HCT116 (cell line): ENCODE measurements at regions not wholly inside any gene's neighbourhood (a gene's known extent, or its start where the extent isn't known, plus 50 kb on each side); places are given as distances from the start of the nearest gene placed in this dataset.
"Not testable (repeated sequence)": the region's sequence is repeated elsewhere in the genome, so short reads cannot be mapped to it uniquely, and the experiment has no call there.

Experiments
- ATAC-seq: fragments of 200-7000 bp; cut with Tn5 transposase; 2 replicates; pipeline ENCODE4 v1.9.1; 2020; ENCODE audit warnings: mild to moderate bottlenecking, moderate library complexity
- BruUV-seq: library from RNA; stranded (reverse); fragments of 400-500 nt; replicated peaks from 2 replicates; lab custom pipeline; 2021; lab: Mats Ljungman, UMichigan
- CTCF ChIA-PET: fragments of 300-600 bp; sonication (Branson Sonifier 250); formaldehyde crosslinking; loops from one replicate; lab custom pipeline; 2021; ENCODE audit warnings: antibody characterized with exemption; lab: Charles Lee
- POLR2A ChIA-PET: fragments of 300-600, 350-600 bp; sonication (Branson Sonifier 250); formaldehyde crosslinking; loops from one replicate; lab custom pipeline; 2021; ENCODE audit warnings: antibody characterized with exemption; lab: Charles Lee
- RAD21 ChIA-PET, 2 experiments: fragments of 300-600 bp; sonication (Branson Sonifier 250); formaldehyde crosslinking; loops; one replicate each; lab custom pipeline; 2023; ENCODE audit warnings: low total read pairs in 2 of 2; ENCODE audit not compliant: uncharacterized antibody in 2 of 2, unreplicated experiment in 2 of 2, low non-redundant PET in 1 of 2; lab: Charles Lee
- DNase-seq: peaks from one replicate; pipeline ENCODE4 v3.0.0-alpha.2; 2010; ENCODE audit warnings: low read depth, low spot score
- H2AFZ ChIP-seq: fragments of 200-600 bp; shearing (Covaris generic), sonication (generic); 2 replicates; pipeline ENCODE4 v1.6.1; 2017; ENCODE audit warnings: low read depth, mixed run types, mixed read lengths, antibody characterized with exemption, low read length; ENCODE audit not compliant: poor library complexity, severe bottlenecking
- H3K27ac ChIP-seq: 2 replicates; pipeline ENCODE4 v1.5.1; 2012; ENCODE audit warnings: low read depth, low read length
- H3K27me3 ChIP-seq: fragments of 200-600 bp; sonication (generic); 2 replicates; pipeline ENCODE4 v1.6.1; 2016; ENCODE audit warnings: mixed run types, low read length, mixed read lengths; ENCODE audit not compliant: insufficient read depth
- H3K36me3 ChIP-seq, 2 experiments: fragments of 200-500 bp in 1 of 2; fragments of 200-600 bp in 1 of 2; sonication (Bioruptor generic) in 1 of 2; sonication (generic) in 1 of 2; 2 replicates each; pipeline versions ENCODE4 v1.5.1 to v1.6.1; 2014 to 2016; ENCODE audit warnings: low read length in 2 of 2, inconsistent platforms in 1 of 2, mixed read lengths in 1 of 2, mixed run types in 1 of 2; ENCODE audit not compliant: insufficient read depth in 2 of 2, control insufficient read depth in 1 of 2
- H3K4me1 ChIP-seq, 2 experiments: fragments of 200-600 bp in 1 of 2; sonication (generic) in 1 of 2; 2 replicates each; pipeline versions ENCODE4 v1.5.1 to v1.6.1; 2012 to 2017; ENCODE audit warnings: low read length in 2 of 2, inconsistent platforms in 1 of 2, mild to moderate bottlenecking in 1 of 2, mixed read lengths in 1 of 2, mixed run types in 1 of 2, moderate library complexity in 1 of 2; ENCODE audit not compliant: insufficient read depth in 2 of 2, control insufficient read depth in 1 of 2
- H3K4me2 ChIP-seq: fragments of 200-600 bp; sonication (generic); 2 replicates; pipeline ENCODE4 v1.6.1; 2017; ENCODE audit warnings: mixed run types, low read length, mixed read lengths
- H3K4me3 ChIP-seq, 2 experiments: fragments of 200-600 bp in 1 of 2; sonication (generic) in 1 of 2; replicated peaks in 1 of 2; 2 replicates each; pipeline ENCODE4 v1.5.1; 2011 to 2016; ENCODE audit warnings: low read length in 2 of 2, control low read depth in 1 of 2, low read depth in 1 of 2, mild to moderate bottlenecking in 1 of 2, mixed read lengths in 1 of 2, mixed run types in 1 of 2
- H3K79me2 ChIP-seq: fragments of 200-600 bp; sonication (generic); 2 replicates; pipeline ENCODE4 v1.6.1; 2017; ENCODE audit warnings: mild to moderate bottlenecking, mixed run types, low read length, moderate library complexity, mixed read lengths; ENCODE audit not compliant: insufficient read depth
- H3K9ac ChIP-seq: fragments of 200-600 bp; sonication (generic); 2 replicates; pipeline ENCODE4 v1.6.1; 2016; ENCODE audit warnings: low read length, mixed read lengths
- H3K9me2 ChIP-seq: fragments of 200-600 bp; sonication (generic), shearing (Covaris generic); 2 replicates; pipeline ENCODE4 v1.6.1; 2017; ENCODE audit warnings: mixed run types, mild to moderate bottlenecking, moderate library complexity; ENCODE audit not compliant: insufficient read depth
- H3K9me3 ChIP-seq, 2 experiments: fragments of 200-500 bp in 1 of 2; fragments of 200-600 bp in 1 of 2; sonication (Bioruptor generic) in 1 of 2; sonication (generic) in 1 of 2; 2 replicates each; pipeline ENCODE4 v1.6.1; 2014 to 2017; ENCODE audit warnings: low read length in 2 of 2, mixed read lengths in 2 of 2, inconsistent platforms in 1 of 2, low read depth in 1 of 2, mild to moderate bottlenecking in 1 of 2, mixed run types in 1 of 2, moderate library complexity in 1 of 2; ENCODE audit not compliant: control insufficient read depth in 1 of 2, insufficient read depth in 1 of 2
- H4K20me1 ChIP-seq: fragments of 200-600 bp; sonication (generic), shearing (Covaris generic); 2 replicates; pipeline ENCODE4 v1.6.1; 2017; ENCODE audit warnings: mixed run types, mild to moderate bottlenecking, moderate library complexity; ENCODE audit not compliant: insufficient read depth
- CTCF ChIP-seq, 3 experiments: fragments of 200-600 bp in 1 of 3; sonication (generic) in 1 of 3; IDR thresholded peaks in 2 of 3; conservative IDR thresholded peaks in 1 of 3; 2 replicates each; pipeline ENCODE4 v1.5.1; 2012 to 2017; ENCODE audit warnings: low read depth in 2 of 3, low read length in 2 of 3, antibody characterized with exemption in 1 of 3, borderline replicate concordance in 1 of 3, control low read depth in 1 of 3, mild to moderate bottlenecking in 1 of 3, mixed read lengths in 1 of 3, mixed run types in 1 of 3, moderate library complexity in 1 of 3; ENCODE audit not compliant: insufficient read depth in 1 of 3
- EGR1 ChIP-seq: IDR thresholded peaks from 2 replicates; pipeline ENCODE4 v1.6.1; 2012; ENCODE audit warnings: low read depth
- ELF1 ChIP-seq: IDR thresholded peaks from 2 replicates; pipeline ENCODE4 v1.6.1; 2012; ENCODE audit warnings: low read depth, borderline replicate concordance
- EZH2 ChIP-seq: fragments of 200-600 bp; sonication (generic); IDR thresholded peaks from 2 replicates; pipeline ENCODE4 v1.6.1; 2017; ENCODE audit warnings: antibody characterized with exemption, mixed run types
- EZH2phosphoT487 ChIP-seq: fragments of 200-600 bp; IDR thresholded peaks from 2 replicates; pipeline ENCODE4 v1.6.1; 2018; ENCODE audit warnings: antibody characterized with exemption, borderline replicate concordance
- JUND ChIP-seq: IDR thresholded peaks from 2 replicates; pipeline ENCODE4 v1.6.1; 2012
- POLR2AphosphoS5 ChIP-seq: IDR thresholded peaks from 2 replicates; pipeline ENCODE4 v1.6.1; 2011; ENCODE audit warnings: mild to moderate bottlenecking, low read depth, low read length, moderate library complexity
- TCF7L2 ChIP-seq: IDR thresholded peaks from 2 replicates; pipeline ENCODE4 v1.7.0; 2011; ENCODE audit warnings: borderline replicate concordance, inconsistent platforms; ENCODE audit not compliant: insufficient read depth, insufficient read length; ENCODE audit errors: extremely low read depth
- intact Hi-C: fragments of 100-400 bp; cut with micrococcal nuclease; formaldehyde crosslinking; loops from 2 replicates; pipeline ENCODE4 v1.10.0; 2022

GRCh38 chr6:103719545-103719944 lies 1140.2 kb downstream of the HACE1 start:
- Histone ChIP-seq H2AFZ (no peak overlapping the region), H3K27ac (no peak overlapping the region), H3K9me2 (0 out of 2 replicates have a peak, but pooled peaks cover 4% of the 10 kb centered on the region), H3K4me2 (no peak overlapping the region), H3K4me1 (no peaks in the 10 kb centered on the region), H3K9me3 (no peaks in the 10 kb centered on the region), H3K4me3 (no peak overlapping the region), H3K36me3 (no peaks in the 10 kb centered on the region), H4K20me1 (no peaks in the 10 kb centered on the region), H3K27me3 (no peaks in the 10 kb centered on the region), H3K79me2 (no peaks in the 10 kb centered on the region), H3K9ac (no peak overlapping the region)
- ChIA-PET RAD21 (no interaction called here), POLR2A (no interaction called here), CTCF (no interaction called here)
- no peak for TF ChIP-seq CTCF (IDR thresholded peaks at IDR 0.05 in 2 of 3, conservative IDR thresholded peaks at IDR 0.05 in 1 of 3; ENCODE audit: borderline replicate concordance in 1 of 3, insufficient read depth in 1 of 3, low read depth in 2 of 3, low read length in 2 of 3)
- TF ChIP-seq EGR1, result no peak
- TF ChIP-seq JUND, result no peak
- TF ChIP-seq ELF1, result no peak
- TF ChIP-seq EZH2phosphoT487, result no peak
- BruUV-seq, result no TSS peak
- DNase-seq, result no peak
- intact Hi-C loops, result no loop called here
- no peak for ATAC-seq

- CTCF ChIA-PET, result no interaction called here
- POLR2A ChIA-PET, result no interaction called here
- no peak for ATAC-seq
Observed at GRCh38 chr6:103715269-103715668, 1144.5 kb downstream of the HACE1 start.

GRCh38 chr6:103709236-103709635 lies 1150.5 kb downstream of the HACE1 start:
- RAD21 ChIA-PET, H3K9me3 ChIP-seq, H4K20me1 ChIP-seq, H3K27ac ChIP-seq, CTCF ChIA-PET, ATAC-seq, H3K27me3 ChIP-seq, H3K4me2 ChIP-seq, H3K9ac ChIP-seq, H3K36me3 ChIP-seq, POLR2A ChIA-PET, H2AFZ ChIP-seq, H3K9me2 ChIP-seq, DNase-seq, H3K4me1 ChIP-seq, H3K79me2 ChIP-seq, H3K4me3 ChIP-seq, intact Hi-C loops, BruUV-seq: not testable (repeated sequence)

More at GRCh38 chr6:103715269-103715668, 1144.5 kb downstream of the HACE1 start:
- Histone ChIP-seq H3K9me3 (no peaks in the 10 kb centered on the region), H3K4me3 (no peak overlapping the region), H3K9me2 (no peaks in the 10 kb centered on the region), H3K4me1 (no peaks in the 10 kb centered on the region), H3K4me2 (no peak overlapping the region), H4K20me1 (no peaks in the 10 kb centered on the region), H3K27me3 (no peaks in the 10 kb centered on the region), H2AFZ (no peak overlapping the region), H3K79me2 (no peaks in the 10 kb centered on the region), H3K9ac (no peak overlapping the region), H3K36me3 (no peaks in the 10 kb centered on the region), H3K27ac (no peak overlapping the region)
- DNase-seq, result no peak
- BruUV-seq, result no TSS peak
- TF ChIP-seq POLR2AphosphoS5 (no peak), TCF7L2 (no peak), EZH2 (no peak)
- RAD21 ChIA-PET, result no interaction called here
- intact Hi-C loops, result no loop called here
